GM19328 (cell line): ENCODE measurements at regions not wholly inside any gene's neighbourhood (a gene's known extent, or its start where the extent isn't known, plus 50 kb on each side); places are given as distances from the start of the nearest gene placed in this dataset.

Experiments
- ATAC-seq: cut with Tn5 transposase; IDR thresholded peaks from one replicate; pipeline ENCODE4 v1.9.1; 2021; ENCODE audit warnings: mild to moderate bottlenecking, moderate library complexity; ENCODE audit not compliant: unreplicated experiment

DNA sequence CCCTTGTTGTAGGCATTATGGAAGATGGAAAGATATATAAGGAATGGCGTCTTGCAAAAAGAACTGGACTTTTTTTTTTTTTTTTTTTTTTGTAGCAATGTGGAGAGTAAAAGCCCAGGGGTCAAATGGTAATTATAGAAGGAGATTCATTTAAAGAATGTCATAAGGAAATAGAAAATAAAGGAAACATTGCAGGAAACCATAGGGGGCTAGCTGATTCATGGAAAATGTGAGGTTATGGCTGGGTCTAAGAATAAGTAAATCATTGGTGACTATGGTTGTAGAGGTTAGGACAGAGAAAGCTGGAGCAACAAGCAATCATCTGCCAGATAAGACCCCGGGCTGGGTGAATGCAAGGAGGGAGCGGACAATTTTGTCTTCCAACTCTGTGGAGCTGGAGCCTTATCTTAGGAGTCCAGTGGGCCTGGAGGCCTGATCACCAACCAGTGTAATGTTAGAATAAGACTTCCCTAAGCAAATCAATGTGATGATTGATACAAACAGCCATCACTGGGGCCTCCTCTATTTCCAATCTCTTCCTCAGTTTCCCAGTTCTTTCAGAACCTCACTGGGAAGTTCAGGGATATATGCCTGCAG is 201.2 kb upstream of the TNP1 start:
- ATAC-seq, result no peak

- no peak for ATAC-seq
Observed at GRCh38 chr2:217060516-217060915, 200.7 kb upstream of the TNP1 start.

DNA sequence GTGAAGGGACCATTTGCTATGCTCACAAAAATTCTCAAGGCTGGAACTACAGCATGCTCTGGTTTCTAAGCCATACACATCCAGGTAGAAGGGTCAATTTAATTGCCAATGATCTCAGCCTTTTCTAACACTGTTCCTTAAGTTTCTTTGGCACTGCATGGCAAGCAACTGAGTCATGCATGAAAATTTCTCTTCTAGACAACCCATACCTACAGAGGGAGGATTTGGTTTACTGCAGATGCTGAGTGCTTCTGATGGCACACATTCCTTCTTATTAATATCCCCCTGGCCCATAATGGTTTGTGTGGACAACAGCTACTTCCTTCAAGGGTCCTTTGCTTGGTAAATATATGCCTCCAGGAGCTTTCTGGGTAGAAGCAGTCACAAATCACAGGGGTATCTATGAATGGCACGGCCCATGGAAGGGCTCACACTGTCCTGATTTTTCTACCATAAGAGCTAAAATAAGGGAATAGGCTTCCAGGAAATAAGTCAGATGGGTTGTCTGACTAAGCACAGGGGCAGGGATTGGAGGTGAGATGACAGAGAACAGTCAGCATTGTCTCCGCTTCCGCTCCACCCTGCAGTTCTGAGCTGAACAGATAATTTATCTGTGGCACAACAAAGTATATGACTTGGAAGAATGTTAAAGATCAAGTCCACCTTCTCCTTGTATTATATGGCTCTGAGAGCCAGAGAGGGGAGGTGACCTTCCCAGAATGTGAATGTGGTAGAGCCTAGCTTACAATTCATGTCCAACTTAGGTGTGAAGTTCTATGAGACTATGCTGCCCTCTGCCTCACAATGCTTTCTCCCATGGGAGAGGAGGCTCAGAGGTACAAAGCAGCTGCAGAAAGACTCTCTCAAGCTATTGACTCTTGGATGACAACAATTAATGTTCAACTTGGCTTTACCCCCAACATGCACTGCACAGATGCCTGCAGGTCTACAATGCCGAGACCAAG is 199.2 kb upstream of the TNP1 start:
- no peak for ATAC-seq

DNA sequence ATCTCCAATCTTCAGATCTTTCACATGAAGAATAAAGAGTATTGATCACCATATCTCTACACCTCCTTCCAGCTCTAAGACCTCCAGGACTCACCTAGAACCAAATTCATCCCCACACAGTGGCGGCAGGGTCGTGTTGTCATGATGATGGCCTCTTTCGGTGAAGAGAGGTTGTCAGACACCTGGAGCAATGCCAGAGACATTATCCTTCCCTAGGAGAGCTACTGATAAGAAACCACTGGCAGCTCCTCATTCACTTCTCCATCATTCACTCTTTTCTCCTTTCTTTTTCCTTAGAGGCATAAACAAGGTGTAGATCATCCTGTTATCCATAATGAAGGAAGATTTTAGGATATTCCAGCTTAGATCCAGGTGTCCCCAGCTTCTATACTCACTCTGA is 197.9 kb upstream of the TNP1 start:
- ATAC-seq, result no peak

DNA sequence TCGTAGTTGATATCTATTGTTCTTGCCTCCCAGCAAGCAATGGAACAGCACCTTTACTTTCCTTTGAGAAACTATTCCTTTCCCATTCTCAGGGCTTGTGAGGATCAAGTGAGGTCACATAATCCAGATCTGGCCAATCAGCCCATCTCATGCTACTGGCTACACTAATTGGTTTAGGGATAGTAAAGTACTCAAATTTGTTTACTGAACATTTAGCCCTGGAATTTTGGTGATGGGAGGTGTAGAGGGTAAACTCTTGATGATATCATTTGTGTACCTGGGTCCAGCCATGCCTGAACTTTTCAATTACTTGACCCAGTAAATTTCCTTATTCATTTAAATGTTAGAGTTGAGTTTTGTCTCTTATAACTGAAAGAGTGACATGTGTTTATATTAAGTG is 195.8 kb upstream of the TNP1 start:
- no peak for ATAC-seq

GRCh38 chr2:217054791-217055190 is 194.9 kb upstream of the TNP1 start:
- no peak for ATAC-seq

- no peak for ATAC-seq
Observed at GRCh38 chr2:217052856-217053577, 193.2 kb upstream of the TNP1 start.

GRCh38 chr2:217051416-217051815 is 191.6 kb upstream of the TNP1 start:
- no peak for ATAC-seq

GRCh38 chr2:217049956-217050355 is 190.1 kb upstream of the TNP1 start:
- no peak for ATAC-seq

- ATAC-seq, result no peak
Observed at GRCh38 chr2:217049422-217049821, 189.6 kb upstream of the TNP1 start.

- ATAC-seq, result no peak
Observed at GRCh38 chr2:217048730-217049129, 188.9 kb upstream of the TNP1 start.

DNA sequence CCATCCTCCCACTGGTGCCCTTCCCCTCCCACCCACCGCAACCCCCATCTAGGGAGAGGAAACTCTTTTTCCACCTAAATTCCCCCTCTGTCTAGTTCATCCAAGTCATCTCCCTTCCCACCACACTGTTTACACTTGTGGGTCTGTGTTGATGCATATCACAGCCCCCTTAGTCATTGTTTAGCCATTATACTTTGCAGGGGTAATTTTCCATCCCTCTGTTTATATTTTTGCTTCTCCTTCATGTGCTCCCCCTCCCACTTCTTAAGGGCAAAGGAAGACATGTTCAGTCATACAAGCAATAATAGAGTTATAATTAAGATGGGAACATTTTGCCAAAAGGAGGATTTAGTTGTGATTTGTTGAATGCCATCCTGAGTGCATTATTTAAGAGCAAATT is 187.8 kb upstream of the TNP1 start:
- ATAC-seq, result no peak

GRCh38 chr2:217047209-217047608 is 187.3 kb upstream of the TNP1 start:
- no peak for ATAC-seq

- no peak for ATAC-seq
Observed at GRCh38 chr2:217045700-217046475, 186.0 kb upstream of the TNP1 start.

GRCh38 chr2:217040099-217040498 is 180.2 kb upstream of the TNP1 start:
- no peak for ATAC-seq

DNA sequence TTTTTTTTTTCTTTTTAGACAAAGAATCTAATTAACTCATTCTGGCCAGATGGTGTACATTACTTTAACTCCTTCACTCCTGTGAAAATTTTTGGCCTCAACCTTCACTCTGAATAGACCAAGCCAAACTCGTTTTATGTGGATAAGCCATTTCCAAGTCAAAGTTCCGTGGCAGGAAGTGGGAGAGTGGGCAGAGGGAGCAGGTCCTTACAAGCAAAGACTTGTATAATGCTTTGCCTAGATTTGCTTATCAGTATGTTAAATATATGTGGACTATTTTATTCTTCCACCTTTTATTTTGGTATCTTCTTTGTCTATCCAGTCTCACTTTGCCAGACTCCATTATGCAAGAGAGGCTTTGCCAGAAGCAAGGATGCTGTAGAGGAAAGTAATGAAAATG is 178.1 kb upstream of the TNP1 start:
- ATAC-seq, result no peak

GRCh38 chr2:217037353-217037752 is 177.5 kb upstream of the TNP1 start:
- ATAC-seq, result no peak

DNA sequence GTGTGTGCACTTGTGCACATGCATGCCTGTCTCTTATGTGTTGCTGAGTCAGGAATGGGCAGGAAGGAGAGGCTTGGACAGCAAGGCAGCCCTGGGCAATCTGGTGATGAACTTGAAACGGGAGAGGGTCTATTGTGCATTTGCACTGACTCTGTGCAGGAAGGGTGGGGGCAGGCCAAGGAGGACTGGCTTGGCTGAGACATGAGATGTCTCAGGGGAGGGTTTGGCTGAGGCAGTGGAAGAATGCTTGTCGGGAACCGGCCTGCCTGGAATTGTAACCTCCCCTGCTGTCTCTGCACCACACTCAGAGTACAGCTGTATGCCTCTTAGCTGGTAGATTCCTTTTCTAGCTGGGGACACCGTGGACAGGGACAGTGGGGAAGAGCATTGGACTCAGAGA is 176.1 kb upstream of the TNP1 start:
- no peak for ATAC-seq

GRCh38 chr2:217033186-217033585 is 173.3 kb upstream of the TNP1 start:
- no peak for ATAC-seq

DNA sequence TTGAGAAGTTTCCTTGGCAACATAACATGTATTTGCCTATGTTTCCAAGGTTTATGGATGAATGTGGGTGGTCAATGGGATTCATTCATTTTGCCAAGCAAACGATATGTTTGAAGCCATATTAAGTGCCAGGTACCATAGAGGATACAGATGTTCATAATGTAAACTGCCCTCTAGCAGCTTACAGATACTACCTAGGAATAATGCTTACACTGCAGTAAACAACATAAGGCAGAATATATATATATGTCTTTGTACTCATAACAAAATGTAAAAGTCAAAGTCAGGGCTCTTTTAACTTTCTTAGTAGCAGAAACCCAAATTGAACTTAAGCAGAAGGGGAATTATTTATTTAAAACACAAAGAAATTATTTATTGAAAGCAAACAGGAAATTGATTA is 171.6 kb upstream of the TNP1 start:
- ATAC-seq, result no peak

- ATAC-seq, result no peak
Observed at GRCh38 chr2:217030081-217030480, 170.2 kb upstream of the TNP1 start.
